HuH-7.5 (cell line): ENCODE measurements at regions not wholly inside any gene's neighbourhood (a gene's known extent, or its start where the extent isn't known, plus 50 kb on each side); places are given as distances from the start of the nearest gene placed in this dataset.
"Not testable (repeated sequence)": the region's sequence is repeated elsewhere in the genome, so short reads cannot be mapped to it uniquely, and the experiment has no call there.

Source experiments
- DNase-seq: peaks from one replicate; pipeline ENCODE4 v3.0.0; 2011; ENCODE audit warnings: low spot score

DNA sequence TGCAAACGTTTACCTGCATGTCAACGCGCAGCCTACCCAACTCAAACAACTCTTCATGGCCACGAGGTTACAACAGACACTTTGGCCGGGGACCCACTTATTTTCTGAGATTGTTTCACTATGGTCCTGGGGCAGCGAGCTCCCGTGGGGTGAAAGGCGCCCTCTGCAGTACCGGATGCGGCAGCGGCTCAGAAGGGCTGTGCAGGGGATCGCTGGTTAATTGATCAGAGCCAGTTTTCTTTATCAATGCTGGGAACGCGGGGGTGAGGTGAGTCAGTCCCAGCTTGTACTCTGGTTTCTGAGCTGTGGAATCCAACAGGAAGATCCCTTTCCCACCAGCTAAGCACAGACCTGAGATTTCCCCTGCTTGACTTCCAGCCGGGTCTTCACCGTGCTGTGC, 366.5 kb upstream of the KLF6 start:
- DNase-seq: no peak

DNA sequence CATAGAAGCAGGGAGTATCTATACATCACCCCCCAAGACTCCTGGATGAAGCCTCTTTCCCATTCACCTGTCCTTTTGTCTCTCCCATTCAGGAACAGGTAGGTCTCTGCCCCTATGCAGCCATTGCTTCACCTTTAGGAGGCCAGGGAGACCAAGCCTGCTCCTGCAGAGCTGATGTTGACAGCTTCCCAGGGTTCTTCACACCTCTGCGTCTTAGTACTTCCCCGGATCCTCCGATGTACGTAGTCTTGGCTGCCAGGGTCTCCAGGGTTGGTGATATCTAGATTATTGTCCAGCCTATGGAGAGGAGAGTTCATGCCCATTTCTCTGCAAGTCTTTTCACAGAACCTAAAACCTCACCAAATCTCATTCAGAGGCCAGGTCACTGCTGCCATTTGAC, 365.7 kb upstream of the KLF6 start:
- DNase-seq: no peak

DNA sequence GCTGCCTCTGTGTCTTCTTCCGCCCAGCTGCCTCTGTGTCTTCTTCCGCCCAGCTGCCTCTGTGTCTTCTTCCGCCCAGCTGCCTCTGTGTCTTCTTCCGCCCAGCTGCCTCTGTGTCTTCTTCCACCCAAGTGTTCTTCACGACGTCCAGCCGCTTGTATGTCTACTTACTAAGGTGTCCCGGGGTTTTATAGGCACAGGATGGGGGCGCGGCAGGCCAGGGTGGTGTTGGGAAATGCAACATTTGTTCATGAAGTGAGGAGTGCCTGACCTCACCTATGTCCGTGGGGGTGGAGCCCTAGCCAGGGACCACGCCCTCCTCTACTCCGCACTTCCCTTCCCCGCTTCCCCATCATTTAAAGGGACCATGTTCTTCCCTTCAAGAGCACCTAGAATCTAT, 364.5 kb upstream of the KLF6 start:
- not testable (repeated sequence) for DNase-seq

GRCh38 chr10:4147245-4147644, 362.2 kb upstream of the KLF6 start:
- DNase-seq: no peak

GRCh38 chr10:4144817-4145216, 359.8 kb upstream of the KLF6 start:
- no peak for DNase-seq

DNA sequence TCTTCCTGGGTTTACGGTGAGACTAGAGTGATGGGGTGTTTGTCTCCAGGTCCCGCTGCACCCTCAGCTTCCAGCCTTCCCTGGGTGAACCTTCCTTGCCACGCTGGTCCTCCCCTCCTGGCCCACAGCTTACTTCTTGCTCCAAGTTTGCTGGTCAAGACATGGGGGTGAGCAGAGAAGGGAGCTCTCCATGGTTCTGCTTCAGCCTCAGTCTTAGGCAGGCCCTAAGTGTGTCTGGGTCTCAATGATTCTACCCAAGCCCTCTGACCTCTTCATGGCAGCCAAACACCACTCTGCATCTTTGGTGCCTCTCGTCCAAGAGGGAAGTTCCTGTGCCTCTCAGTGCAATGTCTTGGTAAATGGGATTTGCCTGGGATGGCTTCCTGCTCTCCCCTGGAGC, 356.5 kb upstream of the KLF6 start:
- no peak for DNase-seq

GRCh38 chr10:4138146-4138721, 353.2 kb upstream of the KLF6 start:
- DNase-seq: no peak

DNA sequence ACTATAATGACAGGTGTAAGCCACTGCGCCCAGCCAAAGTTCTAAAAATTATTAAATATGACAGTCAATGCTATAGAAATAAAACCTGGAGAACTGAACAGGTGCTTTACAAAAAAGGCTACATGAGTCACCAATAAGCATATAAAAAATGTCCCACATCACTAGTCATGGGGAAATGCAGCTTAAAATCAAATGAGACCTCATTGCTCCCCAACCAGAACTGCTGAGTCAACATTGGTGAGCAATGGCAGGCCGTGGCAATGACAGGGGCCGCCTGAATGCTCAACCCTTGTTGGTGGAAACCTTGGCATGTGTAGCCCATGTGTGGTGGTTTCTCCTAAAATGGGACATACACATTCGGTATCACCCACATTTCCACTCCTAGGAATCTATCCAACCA, 352.3 kb upstream of the KLF6 start:
- no peak for DNase-seq

DNA sequence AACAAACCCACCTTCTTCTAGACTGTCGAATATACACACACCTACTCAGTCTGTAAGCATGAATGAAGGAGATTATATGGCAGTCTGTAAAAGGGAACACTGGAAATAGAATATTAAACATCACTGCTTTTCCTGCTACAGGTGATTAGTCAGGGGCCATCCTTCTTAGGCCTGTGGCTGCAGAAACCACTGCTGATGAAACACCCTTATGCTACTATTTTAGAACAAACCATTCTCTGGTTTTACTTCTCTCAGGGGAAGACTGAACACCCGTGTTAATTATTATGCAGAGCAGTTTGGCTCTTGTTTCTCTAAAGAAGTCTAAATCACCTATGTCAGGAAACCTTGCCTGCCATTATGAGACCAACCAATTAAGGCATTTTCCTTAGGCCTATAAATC, 351.1 kb upstream of the KLF6 start:
- DNase-seq: no peak

- DNase-seq: no peak
These were observed 347.2 kb upstream of the KLF6 start for GRCh38 chr10:4132216-4132556.

DNA sequence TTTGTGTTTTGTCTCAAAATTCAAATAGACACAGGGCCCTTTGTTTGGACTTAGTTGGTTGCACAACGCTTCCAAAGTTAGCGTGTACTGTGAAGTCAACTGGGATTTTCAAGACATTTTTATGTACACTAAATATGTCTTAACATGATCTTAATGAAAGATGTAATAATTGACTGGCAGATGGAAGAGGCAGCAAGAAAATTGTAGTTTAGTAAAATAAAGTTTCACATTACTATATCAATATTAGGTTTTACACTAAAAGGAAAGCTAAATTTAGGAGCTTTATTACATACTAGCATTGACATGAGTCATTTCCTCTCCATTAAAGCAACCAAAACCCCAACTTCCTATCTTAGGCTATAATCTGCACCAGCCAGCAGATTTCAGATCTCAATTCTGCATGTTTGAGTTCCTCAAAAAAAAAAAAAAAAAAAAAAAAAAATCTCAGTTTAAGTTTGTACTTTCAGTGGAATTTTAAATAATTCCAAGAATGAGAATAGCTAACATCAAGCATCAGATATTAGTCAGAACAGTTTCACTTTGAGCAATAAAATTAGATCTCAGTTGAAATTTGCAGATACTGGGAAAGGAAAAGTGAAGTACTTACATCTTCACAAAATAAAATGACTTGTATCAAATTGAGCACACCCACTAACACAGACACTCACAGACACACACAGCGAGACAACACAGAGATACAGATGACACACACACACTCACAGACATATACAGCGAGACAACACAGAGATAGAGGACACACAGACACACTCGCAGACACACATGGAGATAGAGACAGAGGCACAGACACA, 346.6 kb upstream of the KLF6 start:
- DNase-seq: no peak

DNA sequence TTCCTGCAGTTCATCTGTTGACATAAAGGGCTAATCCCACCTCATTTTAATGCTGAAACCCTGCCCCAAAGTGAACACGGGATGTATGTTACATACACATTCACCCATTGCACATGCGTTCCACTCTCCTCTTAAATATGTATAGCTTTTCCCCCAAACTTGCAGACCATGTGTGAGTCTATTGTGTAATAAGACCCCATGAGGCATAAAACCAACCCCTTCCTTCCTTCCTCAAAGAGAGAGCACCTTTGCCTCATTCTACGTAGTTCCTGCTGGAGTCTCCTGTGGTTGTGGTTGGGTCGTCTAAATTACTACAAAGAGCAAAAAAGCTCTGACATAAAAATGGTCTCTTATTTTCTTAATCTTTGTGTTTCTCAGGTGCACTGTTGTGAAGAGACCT, 345.7 kb upstream of the KLF6 start:
- no peak for DNase-seq

GRCh38 chr10:4129866-4130477, 345.0 kb upstream of the KLF6 start:
- DNase-seq: no peak

GRCh38 chr10:4127518-4128315, 342.7 kb upstream of the KLF6 start:
- no peak for DNase-seq

DNA sequence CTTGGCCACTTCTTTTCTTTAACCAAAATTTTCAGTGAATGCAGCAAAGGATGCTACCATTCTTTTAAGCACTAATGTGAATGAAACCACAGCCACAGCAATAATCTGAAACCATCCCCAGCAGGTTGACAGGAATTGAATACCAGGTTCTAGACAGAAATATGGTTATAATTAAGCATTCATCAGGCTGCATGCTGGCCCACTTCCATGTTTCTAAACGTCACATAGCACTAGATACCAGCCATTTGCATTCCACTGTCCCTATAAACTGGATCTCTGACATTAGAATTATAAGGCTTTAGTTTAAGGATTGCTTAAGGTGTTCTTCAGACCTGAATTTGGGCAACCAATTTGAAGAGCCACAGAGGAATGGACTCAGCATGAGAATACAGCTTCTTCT, 340.8 kb upstream of the KLF6 start:
- DNase-seq: no peak

DNA sequence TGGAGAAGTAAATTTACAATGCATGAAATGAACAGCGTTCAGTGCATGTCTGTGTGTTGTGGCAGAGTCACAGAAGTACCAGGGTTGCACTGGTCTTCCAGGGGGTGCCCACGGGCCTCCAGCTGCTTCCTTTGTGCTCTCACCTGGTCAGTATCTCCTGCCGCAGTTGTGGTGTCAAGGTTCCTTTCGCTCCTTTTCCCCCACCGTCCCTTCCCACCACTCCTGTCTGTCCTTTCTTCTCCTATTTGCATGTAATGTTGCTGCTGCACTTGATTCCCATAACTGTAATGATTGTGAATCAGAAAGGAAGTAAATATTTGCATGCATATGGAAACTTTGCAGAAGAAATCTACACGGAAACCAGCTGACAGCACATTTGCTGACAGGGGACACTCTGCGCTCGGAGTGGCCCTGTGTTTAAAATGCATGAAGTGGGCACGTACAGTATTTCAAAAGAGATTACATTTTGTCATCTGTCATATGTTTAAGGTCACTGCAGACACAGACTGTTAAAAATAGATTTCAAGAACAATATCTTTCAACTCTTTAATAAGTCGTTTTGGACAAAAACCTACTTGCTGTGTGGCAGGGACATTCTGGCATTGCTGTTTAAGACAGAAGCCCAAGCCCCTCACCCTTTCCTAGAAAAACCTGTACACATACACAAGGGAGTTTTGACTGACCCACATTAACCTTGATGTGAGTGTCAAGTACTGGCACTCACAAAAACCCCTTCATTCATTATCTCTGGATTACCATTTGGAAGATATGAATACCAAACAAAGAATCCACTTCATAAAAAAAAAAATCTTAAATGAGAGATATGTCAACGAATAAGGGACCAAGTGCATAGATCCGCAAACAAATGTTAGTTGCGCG, 336.7 kb upstream of the KLF6 start:
- DNase-seq: no peak

DNA sequence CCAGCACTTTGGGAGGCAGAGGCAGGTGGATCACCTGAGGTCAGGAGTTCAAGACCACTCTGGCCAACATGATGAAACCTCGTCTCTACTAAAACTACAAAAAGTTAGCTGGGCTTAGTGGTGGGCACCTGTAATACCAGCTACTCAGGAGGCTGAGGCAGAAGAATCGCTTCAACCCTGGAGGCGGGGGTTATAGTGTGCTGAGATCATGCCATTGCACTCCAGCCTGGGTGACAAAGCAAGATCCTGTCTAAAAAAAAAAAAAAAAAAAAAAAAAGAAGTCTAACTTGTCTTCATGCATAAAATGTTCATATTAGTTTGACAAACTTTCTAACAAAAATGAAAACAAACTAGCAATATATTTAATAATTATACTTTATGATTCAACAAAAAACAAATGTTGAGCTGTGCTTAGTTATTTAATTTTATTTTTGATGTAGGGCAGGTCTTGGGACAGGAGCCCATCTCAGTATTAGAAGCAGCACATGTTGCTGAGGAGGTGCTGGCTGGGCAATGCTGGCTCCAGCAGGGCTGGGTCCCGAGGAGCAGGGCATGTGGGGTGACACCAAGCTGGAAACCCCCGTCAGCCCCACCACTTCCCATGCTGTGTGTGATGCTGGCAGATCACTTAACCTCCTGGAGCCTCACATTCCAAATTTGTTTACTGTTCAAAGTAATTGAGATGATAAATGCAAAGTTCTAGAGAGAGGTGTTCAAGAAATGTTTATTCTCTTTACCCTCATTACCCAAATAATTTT, 335.3 kb upstream of the KLF6 start:
- no peak for DNase-seq

DNA sequence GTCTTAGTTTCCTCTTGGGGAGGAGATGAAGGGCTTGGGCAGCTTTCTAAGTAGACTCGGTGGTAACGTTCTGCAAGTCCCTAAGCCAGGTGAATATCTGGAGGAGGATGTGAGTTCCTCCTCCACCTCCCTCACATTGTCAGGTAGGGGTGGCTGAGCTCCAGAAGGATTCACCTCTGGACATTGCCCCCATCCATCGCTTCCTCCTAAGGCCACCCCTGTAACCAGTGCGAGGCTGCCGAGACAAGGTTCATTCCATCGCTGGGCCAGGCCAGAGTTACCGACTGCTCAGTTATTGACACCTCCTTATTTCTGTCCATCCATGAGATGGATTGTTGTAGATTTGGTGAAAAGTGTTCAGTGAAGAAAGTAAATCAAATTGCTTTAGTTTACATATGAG, 334.1 kb upstream of the KLF6 start:
- DNase-seq: no peak

DNA sequence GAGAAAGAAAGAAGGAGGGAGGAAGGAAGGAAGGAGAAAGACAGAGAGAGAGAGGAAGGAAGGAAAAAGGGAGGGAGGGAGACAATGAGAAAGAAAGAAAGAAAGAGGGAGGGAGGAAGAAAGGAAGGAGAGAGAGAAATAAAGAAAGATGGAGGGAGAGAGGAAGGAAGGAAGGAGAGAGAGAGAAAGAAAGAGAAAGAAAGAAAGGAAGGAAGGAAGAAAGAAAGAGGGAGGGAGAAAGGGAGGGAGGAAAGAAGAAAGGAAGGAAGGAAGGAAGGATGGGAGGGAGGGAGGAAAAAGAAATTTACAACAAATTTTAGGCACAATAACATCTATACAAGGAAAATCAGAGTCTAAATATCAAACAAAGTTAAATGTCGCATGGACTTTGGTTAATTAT, 332.6 kb upstream of the KLF6 start:
- no peak for DNase-seq

GRCh38 chr10:4111643-4112042, 326.6 kb upstream of the KLF6 start:
- DNase-seq: no peak

- DNase-seq: no peak
These were observed 324.5 kb upstream of the KLF6 start for GRCh38 chr10:4109469-4109868.
